Activated CD8-positive, alpha-beta memory T cell treated with anti-CD3 and anti-CD28 coated beads, Interleukin-2, amount 10 ng/mL, durations not matched to agents 7 days and 5 days (primary cell): ENCODE measurements at regions not wholly inside any gene's neighbourhood (a gene's known extent, or its start where the extent isn't known, plus 50 kb on each side); places are given as distances from the start of the nearest gene placed in this dataset.

Experiments used
- ATAC-seq: fragments of 150-1000 bp; cut with Tn5 transposase; one replicate; pipeline ENCODE4 v1.10.0; 2021; ENCODE audit warnings: moderate library complexity
- CTCF ChIA-PET: fragments of 350-600 bp; sonication (Branson Sonifier 250); formaldehyde crosslinking; loops from one replicate; lab custom pipeline; 2021; ENCODE audit warnings: antibody characterized with exemption; lab: Charles Lee
- DNase-seq: peaks from one replicate; pipeline ENCODE4 v3.0.0-alpha.2; 2020
- H3K27ac Mint-ChIP-seq: one replicate; pipeline ENCODE4 v1.8.0; 2021; ENCODE audit warnings: mild to moderate bottlenecking, mixed read lengths
- H3K27me3 Mint-ChIP-seq: one replicate; pipeline ENCODE4 v1.8.0; 2021; ENCODE audit warnings: mixed read lengths
- H3K36me3 Mint-ChIP-seq: one replicate; pipeline ENCODE4 v1.8.0; 2021; ENCODE audit warnings: mild to moderate bottlenecking, mixed read lengths
- H3K4me1 Mint-ChIP-seq: one replicate; pipeline ENCODE4 v1.8.0; 2021; ENCODE audit warnings: mixed read lengths
- H3K4me3 Mint-ChIP-seq: one replicate; pipeline ENCODE4 v1.8.0; 2021; ENCODE audit warnings: mild to moderate bottlenecking, moderate library complexity, mixed read lengths
- H3K9me3 Mint-ChIP-seq: one replicate; pipeline ENCODE4 v1.8.0; 2022; ENCODE audit warnings: low read depth, mixed read lengths

DNA sequence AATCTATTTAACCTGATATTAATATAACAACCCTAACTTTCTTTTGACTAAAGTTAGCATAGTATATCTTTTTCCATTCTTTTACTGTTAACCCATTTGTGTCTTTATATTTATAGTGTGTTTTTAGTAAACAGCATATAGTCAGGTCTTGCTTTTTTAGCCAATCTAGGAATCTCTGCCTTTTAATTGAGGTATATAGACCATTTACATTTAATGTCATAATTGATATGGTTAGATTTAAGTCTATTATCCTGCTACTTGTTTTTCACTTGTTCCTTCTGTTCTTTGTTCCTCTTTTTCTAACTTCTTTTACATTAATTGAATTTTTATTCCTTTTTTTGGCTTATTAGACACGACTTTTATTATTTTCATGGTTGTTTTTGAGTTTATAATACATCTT, 174.4 kb downstream of the KCTD15 start:
- H3K4me1 Mint-ChIP-seq = no peaks in the 10 kb centered on the region
- peaks cover 5% of the 10 kb centered on the region for H3K9me3 Mint-ChIP-seq
- DNase-seq (no peak), ATAC-seq (no peak)
- H3K36me3 Mint-ChIP-seq = no peaks in the 10 kb centered on the region
- no peak overlapping the region for H3K4me3 Mint-ChIP-seq
- no peaks in the 10 kb centered on the region for H3K27me3 Mint-ChIP-seq
- CTCF ChIA-PET = no interaction called here
- H3K27ac Mint-ChIP-seq = no peak overlapping the region

DNA sequence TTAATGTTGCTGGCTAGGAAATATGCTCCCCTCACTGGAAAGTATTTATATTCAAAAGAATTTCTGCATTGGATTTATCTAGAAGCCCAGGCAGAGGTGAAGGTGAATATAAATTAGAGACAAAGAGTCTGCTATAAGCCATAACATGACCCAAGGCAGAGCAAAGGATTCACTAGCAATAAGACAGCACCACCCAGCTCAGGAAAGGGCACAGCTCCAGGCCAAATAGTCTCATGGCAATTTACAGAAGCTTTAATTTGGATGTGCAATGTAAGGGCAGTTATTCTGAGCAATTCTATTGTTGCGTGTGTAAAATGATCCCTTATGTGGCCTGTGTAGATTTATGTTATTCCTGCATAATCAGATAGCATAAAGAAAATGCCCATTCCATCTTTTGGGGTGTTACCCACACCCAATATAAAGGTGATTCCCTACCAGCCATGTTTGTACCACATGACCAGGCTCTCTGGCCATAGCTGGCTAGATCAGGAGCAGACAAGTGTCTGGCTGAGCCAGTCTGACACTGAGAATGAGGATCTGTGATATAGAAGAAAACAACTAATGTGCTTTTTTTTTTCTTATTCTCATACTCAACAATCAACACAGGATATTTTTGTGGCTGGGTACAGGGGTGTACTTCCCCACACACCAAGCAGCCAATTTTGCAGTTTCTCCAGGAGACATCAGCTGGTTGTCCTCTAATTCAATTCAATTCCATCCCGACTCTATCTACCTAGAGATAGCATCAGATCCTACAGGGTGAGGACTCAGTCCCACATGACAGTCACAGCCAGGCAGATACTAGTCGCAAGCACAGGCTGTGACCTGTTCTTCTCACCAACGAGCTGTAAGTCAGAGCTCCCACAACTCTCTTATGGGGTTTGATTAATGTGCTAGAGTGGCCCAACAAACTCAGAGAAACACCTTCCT, 181.4 kb downstream of the KCTD15 start:
- no peak for ATAC-seq
- DNase-seq = no peak
- Mint-ChIP-seq H3K27ac (no peak overlapping the region), H3K4me3 (no peak overlapping the region), H3K27me3 (peaks cover 3% of the 10 kb centered on the region), H3K4me1 (no peaks in the 10 kb centered on the region), H3K36me3 (no peaks in the 10 kb centered on the region), H3K9me3 (no peaks in the 10 kb centered on the region)
- CTCF ChIA-PET = no interaction called here

- no peaks in the 10 kb centered on the region for H3K27me3 Mint-ChIP-seq
- no peak overlapping the region for H3K4me3 Mint-ChIP-seq
- no peaks in the 10 kb centered on the region for H3K36me3 Mint-ChIP-seq
- CTCF ChIA-PET = no interaction called here
- DNase-seq = no peak
- no peak for ATAC-seq
- H3K9me3 Mint-ChIP-seq = peaks cover 3% of the 10 kb centered on the region
- no peaks in the 10 kb centered on the region for H3K4me1 Mint-ChIP-seq
- no peak overlapping the region for H3K27ac Mint-ChIP-seq
These were observed 186.0 kb downstream of the KCTD15 start for GRCh38 chr19:33982706-33983105.

DNA sequence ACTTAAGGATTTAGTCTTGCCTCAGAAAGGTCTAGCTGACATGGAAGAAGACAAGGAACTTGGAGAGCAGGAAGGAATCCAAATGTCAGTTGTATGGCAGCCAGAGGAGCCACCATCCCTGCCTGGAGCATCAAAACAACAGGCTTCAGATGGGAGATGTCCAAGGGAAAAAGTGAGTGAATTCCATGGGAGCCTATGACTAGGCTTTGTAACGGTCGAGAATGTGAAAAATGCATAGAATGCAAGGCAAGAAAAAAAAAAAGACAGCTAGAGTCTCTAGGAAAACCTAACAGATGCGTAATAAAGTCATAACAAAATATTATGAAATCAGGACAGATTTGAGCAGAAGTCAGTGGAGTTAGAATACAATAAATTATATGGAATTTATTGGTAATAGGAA, 183.7 kb upstream of the LSM14A start:
- H3K4me1 Mint-ChIP-seq = no peaks in the 10 kb centered on the region
- no peak for ATAC-seq

GRCh38 chr19:33997690-33998089, 174.6 kb upstream of the LSM14A start:
- Mint-ChIP-seq H3K9me3 (peaks cover 2% of the 10 kb centered on the region), H3K4me3 (no peak overlapping the region), H3K27ac (no peak overlapping the region), H3K36me3 (no peaks in the 10 kb centered on the region), H3K27me3 (peaks cover 17% of the 10 kb centered on the region), H3K4me1 (no peaks in the 10 kb centered on the region)
- ATAC-seq = no peak
- DNase-seq = no peak
- CTCF ChIA-PET = interaction anchor here (0.8 to 2.1 kb wide), 7 partner anchors 10 to 220 kb away, joined by 3 to 17 read pairs (median 4); no protein-coding TSS in a partner anchor

More for the DNA sequence above, 183.7 kb upstream of the LSM14A start:
- Mint-ChIP-seq H3K27ac (no peak overlapping the region), H3K36me3 (no peaks in the 10 kb centered on the region), H3K9me3 (peaks cover 13% of the 10 kb centered on the region), H3K4me3 (no peak overlapping the region), H3K27me3 (peaks cover 3% of the 10 kb centered on the region)
- DNase-seq = no peak
- CTCF ChIA-PET = no interaction called here

GRCh38 chr19:33998302-33998701, 174.0 kb upstream of the LSM14A start:
- ATAC-seq = no peak
- H3K4me3 Mint-ChIP-seq = no peak overlapping the region
- H3K4me1 Mint-ChIP-seq = no peaks in the 10 kb centered on the region
- peaks cover 16% of the 10 kb centered on the region for H3K27me3 Mint-ChIP-seq
- H3K9me3 Mint-ChIP-seq = no peaks in the 10 kb centered on the region
- no peak for DNase-seq
- CTCF ChIA-PET = interaction anchor here (0.8 to 2.1 kb wide), 7 partner anchors 11 to 220 kb away, joined by 3 to 17 read pairs (median 4); no protein-coding TSS in a partner anchor
- no peaks in the 10 kb centered on the region for H3K36me3 Mint-ChIP-seq
- H3K27ac Mint-ChIP-seq = no peak overlapping the region

GRCh38 chr19:33998739-33999345, 173.5 kb upstream of the LSM14A start:
- Mint-ChIP-seq H3K9me3 (no peaks in the 10 kb centered on the region), H3K4me3 (no peak overlapping the region)
- no peak for ATAC-seq

GRCh38 chr19:34017024-34017423, 155.3 kb upstream of the LSM14A start:
- no peaks in the 10 kb centered on the region for H3K9me3 Mint-ChIP-seq
- no peak overlapping the region for H3K4me3 Mint-ChIP-seq
- DNase-seq (no peak), ATAC-seq (no peak)
- no peaks in the 10 kb centered on the region for H3K4me1 Mint-ChIP-seq
- peaks cover 26% of the 10 kb centered on the region for H3K27me3 Mint-ChIP-seq
- no peak overlapping the region for H3K27ac Mint-ChIP-seq
- no peaks in the 10 kb centered on the region for H3K36me3 Mint-ChIP-seq
- CTCF ChIA-PET = no interaction called here

More at GRCh38 chr19:33998739-33999345, 173.5 kb upstream of the LSM14A start:
- no peak for DNase-seq
- Mint-ChIP-seq H3K27ac (no peak overlapping the region), H3K27me3 (peaks cover 20% of the 10 kb centered on the region), H3K4me1 (no peaks in the 10 kb centered on the region), H3K36me3 (no peaks in the 10 kb centered on the region)
- CTCF ChIA-PET = interaction anchor here (0.8 to 2.1 kb wide), 7 partner anchors 11 to 221 kb away, joined by 3 to 17 read pairs (median 4); no protein-coding TSS in a partner anchor

DNA sequence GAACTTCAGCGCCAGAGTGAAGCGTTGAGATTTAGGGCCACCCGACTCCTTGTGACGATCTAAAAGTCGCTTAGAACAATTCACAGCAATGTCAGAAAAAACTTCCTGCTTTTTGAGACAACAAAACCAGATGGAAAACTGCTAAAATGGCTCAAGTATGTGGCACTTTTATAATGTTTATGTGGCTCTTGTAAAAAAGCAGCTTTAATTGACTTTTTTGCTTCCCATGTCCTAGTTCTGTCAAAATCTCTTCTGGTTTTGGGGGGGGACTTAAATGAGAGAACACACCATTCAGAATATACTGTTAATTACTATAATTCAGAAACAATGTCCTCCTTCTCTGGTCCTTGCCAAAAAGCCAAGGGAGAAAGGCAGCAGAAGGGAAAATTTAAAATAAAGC, 154.7 kb upstream of the LSM14A start:
- peaks cover 28% of the 10 kb centered on the region for H3K27me3 Mint-ChIP-seq
- no peak overlapping the region for H3K4me3 Mint-ChIP-seq
- H3K36me3 Mint-ChIP-seq = no peaks in the 10 kb centered on the region
- peaks cover 2% of the 10 kb centered on the region for H3K9me3 Mint-ChIP-seq
- H3K4me1 Mint-ChIP-seq = no peaks in the 10 kb centered on the region
- no peak overlapping the region for H3K27ac Mint-ChIP-seq
- DNase-seq = no peak
- no peak for ATAC-seq
- CTCF ChIA-PET = no interaction called here

- Mint-ChIP-seq H3K9me3 (peaks cover 7% of the 10 kb centered on the region), H3K4me3 (no peak overlapping the region), H3K4me1 (no peaks in the 10 kb centered on the region), H3K27ac (no peak overlapping the region), H3K36me3 (peaks cover 2% of the 10 kb centered on the region), H3K27me3 (peaks cover 33% of the 10 kb centered on the region)
- DNase-seq (no peak), ATAC-seq (no peak)
- CTCF ChIA-PET = no interaction called here
These were observed 153.8 kb upstream of the LSM14A start for GRCh38 chr19:34018546-34018945.

GRCh38 chr19:34023381-34023780, 148.9 kb upstream of the LSM14A start:
- Mint-ChIP-seq H3K9me3 (peaks cover 13% of the 10 kb centered on the region), H3K27me3 (peaks cover 27% of the 10 kb centered on the region), H3K4me3 (no peak overlapping the region), H3K4me1 (no peaks in the 10 kb centered on the region), H3K27ac (no peak overlapping the region), H3K36me3 (peaks cover 3% of the 10 kb centered on the region)
- CTCF ChIA-PET = no interaction called here
- DNase-seq = no peak
- no peak for ATAC-seq

DNA sequence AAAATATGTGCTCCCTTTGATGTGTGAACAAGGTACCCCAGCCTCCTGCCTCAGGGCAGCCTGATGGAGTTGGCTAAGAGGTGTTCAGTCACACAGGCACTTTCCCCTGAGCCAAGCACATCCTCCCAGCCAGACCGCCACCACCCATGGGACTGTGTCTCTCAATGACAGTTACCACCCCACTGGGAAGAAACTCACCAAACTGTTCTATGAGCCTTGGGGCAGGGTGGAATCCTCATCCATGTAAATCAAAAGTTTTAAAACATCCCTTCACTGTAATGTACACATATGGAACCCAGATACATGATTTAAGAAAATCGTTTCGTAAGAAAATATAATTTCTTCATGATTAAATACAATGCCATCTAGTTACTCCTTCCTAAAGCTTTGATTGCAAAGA, 138.4 kb upstream of the LSM14A start:
- Mint-ChIP-seq H3K4me1 (no peaks in the 10 kb centered on the region), H3K4me3 (no peak overlapping the region), H3K27me3 (no peaks in the 10 kb centered on the region), H3K36me3 (no peaks in the 10 kb centered on the region), H3K9me3 (no peaks in the 10 kb centered on the region), H3K27ac (no peak overlapping the region)
- CTCF ChIA-PET = interaction anchor here (1.3 kb wide), 1 partner anchor 8 kb away, joined by 4 read pairs; no protein-coding TSS in a partner anchor
- ATAC-seq = no peak
- no peak for DNase-seq

DNA sequence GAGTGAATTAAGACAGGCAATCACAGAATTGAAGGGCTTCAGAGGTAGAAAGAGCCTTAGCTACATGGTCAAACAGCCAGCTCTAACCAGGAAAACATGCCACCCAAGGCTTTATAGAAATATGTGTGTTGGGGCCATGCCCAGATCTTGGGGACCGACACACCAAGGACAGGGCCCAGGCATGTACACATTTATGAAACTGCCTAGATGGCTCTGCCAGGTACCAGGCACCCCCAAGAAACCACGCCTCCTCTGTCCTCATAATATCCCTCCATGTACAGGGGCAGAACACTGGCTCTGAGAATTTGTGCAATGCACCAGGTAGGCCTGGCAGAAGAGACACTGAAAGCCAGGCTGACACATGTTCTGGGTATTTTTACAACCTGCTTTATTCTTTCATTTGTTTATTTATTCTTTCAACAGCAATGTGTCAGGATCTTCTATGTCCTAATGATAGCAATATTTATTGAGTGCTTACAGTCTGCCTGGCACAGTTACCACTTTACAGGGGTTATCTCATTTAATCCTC, 137.9 kb upstream of the LSM14A start:
- no peak for ATAC-seq
- no peak overlapping the region for H3K27ac Mint-ChIP-seq
- H3K4me1 Mint-ChIP-seq = no peaks in the 10 kb centered on the region
- H3K9me3 Mint-ChIP-seq = no peaks in the 10 kb centered on the region
- DNase-seq = no peak
- CTCF ChIA-PET = no interaction called here
- H3K4me3 Mint-ChIP-seq = no peak overlapping the region
- no peaks in the 10 kb centered on the region for H3K27me3 Mint-ChIP-seq
- H3K36me3 Mint-ChIP-seq = no peaks in the 10 kb centered on the region
